Mammary epithelial cell (primary cell): ENCODE measurements at regions not wholly inside any gene's neighbourhood (a gene's known extent, or its start where the extent isn't known, plus 50 kb on each side); places are given as distances from the start of the nearest gene placed in this dataset.

Experiments used
- CTCF ChIP-seq, 2 donors: IDR thresholded peaks in 1 of 2; conservative IDR thresholded peaks in 1 of 2; 2 replicates each; pipeline ENCODE4 v1.5.1; 2011 to 2012; ENCODE audit warnings: inconsistent platforms in 2 of 2, low read length in 2 of 2, mild to moderate bottlenecking in 2 of 2, control low read depth in 1 of 2, low read depth in 1 of 2; ENCODE audit not compliant: insufficient read depth in 1 of 2; ENCODE audit errors: extremely low read depth in 1 of 2
- EZH2 ChIP-seq: IDR thresholded peaks from 2 replicates; pipeline ENCODE4 v1.6.1; 2012; ENCODE audit warnings: low read length, inconsistent platforms, borderline replicate concordance

- TF ChIP-seq CTCF (conservative IDR thresholded peaks at IDR 0.05 in 1 of 2, IDR thresholded peaks at IDR 0.05 in 1 of 2; ENCODE audit: extremely low read depth in 1 of 2, insufficient read depth in 1 of 2, low read depth in 1 of 2, low read length in 2 of 2) (no peak), EZH2 (no peak)
Observed at GRCh38 chrX:146264763-146265375, 447.2 kb downstream of the SLITRK2 start.
